Activated T-cell treated with anti-CD3 and anti-CD28 coated beads, Interleukin-2, amount 50 U/mL, for 48 hours (primary cell): ENCODE measurements at regions not wholly inside any gene's neighbourhood (a gene's known extent, or its start where the extent isn't known, plus 50 kb on each side); places are given as distances from the start of the nearest gene placed in this dataset.

ENCODE experiments used
- DNase-seq, 2 experiments: peaks; one replicate each; pipeline ENCODE4 v3.0.0-alpha.2; 2020

DNA sequence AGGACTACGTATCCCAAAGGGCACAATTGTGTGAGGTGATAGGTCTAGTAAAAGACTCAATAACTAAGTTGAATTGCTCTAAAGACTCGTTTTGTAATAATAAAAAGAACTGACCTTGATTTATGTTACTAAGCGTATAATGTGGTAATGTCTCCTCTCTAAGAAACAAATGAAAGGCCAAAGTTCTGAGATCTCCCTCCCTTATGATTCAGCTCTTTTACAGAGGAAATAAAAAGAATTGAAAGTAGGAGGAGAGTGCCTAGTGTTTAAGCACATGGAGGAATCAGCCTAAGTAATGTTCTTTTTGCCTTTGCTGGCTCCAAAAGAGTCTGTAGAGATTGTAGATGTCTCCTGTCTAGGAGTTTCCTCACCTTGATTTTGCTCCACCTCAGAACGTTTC lies 98.0 kb downstream of the ARL4A start:
- no peak for DNase-seq

DNA sequence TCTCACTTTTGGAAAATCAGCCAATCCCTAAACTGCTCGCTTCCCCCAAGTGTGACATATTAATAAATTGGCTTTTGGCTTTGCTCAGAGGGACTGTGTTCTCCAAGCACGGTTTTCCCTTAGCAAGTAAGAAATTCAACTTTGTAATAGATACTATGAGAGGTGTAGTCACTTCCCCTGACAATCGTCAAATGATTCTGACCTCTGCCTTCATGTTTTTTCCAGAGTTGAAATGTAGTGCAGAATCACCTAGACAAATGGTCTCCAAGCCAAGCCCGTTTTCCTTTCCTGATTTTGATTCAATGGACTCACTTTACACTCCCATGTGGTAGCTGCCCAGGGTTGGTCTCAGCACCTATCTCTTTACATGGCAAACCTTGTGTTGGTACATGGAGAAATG lies 99.1 kb downstream of the ARL4A start:
- no peak for DNase-seq

DNA sequence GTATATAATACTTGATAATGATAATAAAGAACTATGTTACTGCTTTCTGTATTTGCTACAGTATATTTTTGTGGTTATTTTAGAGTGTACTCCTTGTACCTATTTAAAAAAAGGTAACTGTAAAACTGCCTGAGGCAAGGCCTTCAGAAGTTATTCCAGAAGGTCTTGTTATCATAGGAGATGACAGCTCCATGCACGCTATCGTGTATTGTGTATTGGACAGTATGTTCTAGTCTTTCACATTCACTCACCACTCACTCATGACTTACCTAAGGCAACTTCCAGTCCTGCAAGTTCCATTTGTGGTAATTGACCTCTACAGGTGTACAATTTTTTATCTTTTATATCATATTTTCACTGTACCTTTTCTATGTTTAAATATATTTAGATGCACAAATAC lies 100.7 kb downstream of the ARL4A start:
- no peak for DNase-seq

DNA sequence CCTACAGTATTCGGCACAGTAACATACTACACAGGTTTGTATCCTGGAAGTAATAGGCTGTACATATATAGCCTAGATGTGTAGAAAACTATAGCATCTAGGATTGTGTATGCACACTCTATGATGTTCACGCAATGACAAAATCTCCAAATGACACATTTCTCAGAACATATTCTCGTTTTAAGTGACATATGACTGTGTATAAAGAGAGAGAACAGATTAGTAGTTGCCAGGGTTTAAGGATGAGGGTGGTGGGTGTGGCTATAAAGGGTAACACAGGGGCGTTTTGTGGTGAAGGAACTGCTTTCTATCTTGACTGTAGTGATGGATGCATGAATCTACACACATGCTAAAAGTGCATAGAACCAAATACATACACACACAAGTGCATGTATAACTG lies 101.2 kb downstream of the ARL4A start:
- no peak for DNase-seq

DNA sequence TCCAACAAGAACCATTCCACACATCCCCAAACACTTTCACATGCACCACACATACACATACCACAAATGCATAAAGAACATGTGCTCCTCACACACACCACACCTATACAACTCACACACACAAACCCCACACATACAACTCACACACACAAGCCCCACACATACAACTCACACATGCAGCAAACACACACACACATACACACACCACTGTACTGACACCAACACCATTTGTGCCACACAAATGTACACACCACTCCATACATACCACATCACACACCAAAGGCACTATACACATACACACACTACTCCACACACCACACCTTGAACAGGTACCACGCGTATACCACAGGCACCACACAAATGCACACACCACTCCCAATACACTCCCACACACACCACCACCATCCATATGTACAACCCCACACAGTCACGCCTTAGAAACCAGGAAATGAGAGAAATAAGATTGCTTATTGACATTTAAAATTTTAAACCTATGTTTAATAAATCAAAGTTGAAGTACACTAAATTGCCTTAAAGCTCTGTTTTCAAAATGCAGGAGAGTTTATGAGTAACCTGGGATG lies 107.4 kb downstream of the ARL4A start:
- no peak for DNase-seq

DNA sequence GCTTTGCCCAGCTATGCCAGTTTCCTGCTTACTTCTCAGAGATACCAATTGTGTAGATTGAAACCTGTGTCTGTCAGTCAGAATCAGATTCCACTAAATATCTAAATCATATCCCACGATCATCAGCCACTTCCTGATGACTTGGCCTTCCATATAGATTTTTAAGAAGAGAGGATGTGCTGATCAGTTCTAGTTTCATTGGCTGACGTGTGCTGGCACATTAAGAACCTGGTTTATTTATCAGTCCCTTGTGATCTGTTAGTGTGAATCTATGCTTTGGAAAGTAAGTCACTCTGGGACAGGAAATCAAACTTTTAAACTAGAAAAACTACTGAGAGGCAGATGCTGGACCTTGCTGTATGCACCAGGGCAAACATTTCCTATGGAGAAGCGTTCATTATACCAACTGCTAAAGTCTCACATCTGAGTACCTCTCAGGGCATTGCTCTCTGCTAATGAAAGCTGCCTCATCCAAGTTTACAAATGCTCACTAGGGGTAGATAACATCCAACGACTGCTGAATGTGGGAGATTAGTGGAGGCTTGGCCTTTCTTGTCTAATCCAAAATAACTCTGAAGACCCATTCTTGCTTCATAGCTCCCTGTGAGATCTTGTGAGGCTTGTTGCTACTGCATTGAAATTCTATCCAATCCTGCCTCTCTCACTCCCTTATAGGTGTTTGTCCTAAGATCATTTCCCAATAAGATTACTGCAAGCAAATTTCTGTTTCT lies 109.1 kb downstream of the ARL4A start:
- no peak for DNase-seq

DNA sequence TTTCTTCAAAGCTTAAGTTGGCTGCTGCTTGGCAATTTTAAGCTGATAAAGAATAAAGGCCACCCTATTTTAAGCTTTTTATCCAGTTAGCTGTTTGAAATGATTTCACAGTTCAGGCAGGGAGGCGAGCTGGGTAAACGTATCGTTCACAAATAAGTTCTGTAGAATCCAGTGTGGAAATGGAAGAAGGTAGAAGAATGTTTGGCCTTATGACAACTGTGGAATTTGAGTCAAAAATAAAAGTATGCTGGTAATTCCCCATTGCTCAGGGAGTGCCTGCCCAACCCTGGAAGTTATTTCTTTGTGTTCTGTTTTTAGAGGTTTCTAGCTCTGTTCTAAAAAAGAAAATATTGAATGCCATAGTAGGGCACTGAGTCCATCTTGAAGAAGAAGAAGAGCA lies 113.1 kb downstream of the ARL4A start:
- no peak for DNase-seq

DNA sequence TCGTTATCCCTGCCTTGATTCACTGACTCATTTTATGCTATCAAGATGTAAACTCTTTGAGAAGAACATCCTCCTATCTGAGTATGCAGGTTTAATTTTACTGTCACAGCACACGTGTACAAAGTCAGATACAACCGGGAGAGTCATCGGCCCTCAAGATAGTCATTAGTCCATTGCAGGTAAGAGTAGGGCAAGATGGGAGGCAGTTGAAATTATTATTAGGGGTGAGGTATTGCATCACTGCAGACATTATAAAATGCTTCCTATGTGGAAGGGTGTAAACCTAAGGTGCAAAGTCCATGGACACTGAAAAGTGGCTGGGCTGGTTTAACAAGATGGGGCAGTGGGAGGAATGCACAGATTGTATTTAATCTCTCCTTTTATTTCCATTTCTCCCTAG lies 113.7 kb downstream of the ARL4A start:
- no peak for DNase-seq

DNA sequence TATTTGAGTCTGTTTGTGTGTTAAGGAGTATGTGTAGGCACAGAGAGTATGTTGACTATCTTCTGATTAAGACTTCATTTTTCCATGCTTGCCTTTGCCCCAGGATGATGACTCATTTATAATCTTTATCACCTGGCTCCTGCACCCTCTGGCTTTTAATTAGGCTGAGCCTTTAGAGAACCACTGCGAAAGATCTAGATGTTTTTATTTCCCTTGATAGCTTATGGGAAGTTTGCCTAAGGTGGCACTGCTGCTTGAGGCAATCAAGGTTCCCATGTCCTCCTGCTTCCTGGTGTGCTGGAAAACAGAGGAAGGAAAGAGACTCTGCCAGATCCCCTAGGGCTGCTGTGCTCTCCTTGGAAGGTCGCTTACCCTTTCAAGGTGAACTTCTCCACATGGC lies 114.6 kb downstream of the ARL4A start:
- no peak for DNase-seq

DNA sequence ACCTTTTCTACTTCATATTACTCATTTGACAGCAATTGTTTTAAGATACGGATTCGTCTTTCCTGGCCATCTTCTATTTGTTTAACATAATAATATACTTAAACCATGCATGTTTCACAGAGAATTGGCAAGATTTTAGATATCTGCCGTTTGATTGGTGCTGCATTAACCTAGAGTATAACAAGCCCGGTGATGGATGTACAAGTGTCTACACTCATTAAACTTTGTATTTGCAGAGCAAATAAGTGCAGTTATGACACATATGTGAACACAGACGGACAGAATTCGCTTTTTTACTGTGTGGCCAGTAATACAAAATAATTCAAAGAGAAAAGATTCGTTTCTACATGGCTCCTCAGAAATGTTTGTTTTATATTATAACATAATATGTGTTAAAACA lies 116.1 kb downstream of the ARL4A start:
- DNase-seq = no peak

DNA sequence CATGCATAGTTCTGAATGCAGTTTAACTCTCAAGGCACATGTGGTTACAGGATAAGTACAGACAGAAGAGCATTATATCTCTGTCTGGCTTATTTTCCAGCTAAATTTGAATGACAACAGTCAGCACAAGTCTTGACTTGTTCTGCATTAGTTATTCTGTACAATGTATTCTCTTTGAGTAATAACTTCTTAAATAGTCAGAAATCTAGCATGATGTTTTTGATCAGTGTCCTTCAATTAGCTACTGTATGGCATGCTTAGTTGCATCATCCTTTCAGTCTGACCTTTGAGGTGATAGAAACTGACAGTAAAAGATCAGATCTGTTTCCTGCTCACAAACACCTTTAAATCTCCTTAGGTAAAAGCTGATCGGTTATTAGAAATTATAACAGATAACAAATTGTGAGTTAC lies 118.1 kb downstream of the ARL4A start:
- no peak for DNase-seq

DNA sequence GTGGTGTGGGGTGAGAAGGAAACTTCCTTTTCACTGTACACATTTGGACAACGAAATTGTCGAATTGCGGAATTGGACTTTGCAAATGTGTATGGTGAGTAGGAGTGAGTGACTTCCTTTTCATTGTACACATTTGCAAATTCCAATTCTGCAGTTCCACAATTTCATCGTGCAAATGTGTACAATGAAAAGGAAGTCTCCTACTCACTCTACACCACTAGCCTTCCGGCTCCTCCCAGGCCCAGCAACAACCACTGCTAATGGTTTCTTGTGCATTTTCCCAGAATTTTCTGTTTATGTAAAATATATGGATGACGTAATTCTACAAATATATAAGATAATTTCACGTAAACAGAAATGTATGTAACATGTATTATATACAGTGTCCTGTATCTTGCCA lies 118.5 kb downstream of the ARL4A start:
- DNase-seq = no peak

DNA sequence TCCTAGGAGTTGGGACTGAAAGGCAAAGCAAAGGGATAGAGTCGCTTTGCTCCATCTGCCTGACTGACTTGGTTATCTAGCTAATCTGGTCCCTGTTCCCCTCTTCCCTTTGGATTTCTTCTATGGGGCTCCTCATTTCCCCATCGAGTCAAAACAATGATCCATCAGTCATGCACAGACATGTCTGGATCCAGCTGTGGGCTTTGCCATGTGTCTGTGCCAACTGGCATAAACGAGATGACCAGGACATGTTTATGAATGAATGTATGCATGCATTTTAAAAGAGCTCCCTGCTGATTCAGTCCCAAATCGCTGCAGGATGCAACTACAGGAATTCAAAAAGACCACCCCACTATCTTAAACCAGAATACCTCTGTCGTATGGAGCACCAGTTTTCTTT lies 122.0 kb downstream of the ARL4A start:
- DNase-seq = no peak

DNA sequence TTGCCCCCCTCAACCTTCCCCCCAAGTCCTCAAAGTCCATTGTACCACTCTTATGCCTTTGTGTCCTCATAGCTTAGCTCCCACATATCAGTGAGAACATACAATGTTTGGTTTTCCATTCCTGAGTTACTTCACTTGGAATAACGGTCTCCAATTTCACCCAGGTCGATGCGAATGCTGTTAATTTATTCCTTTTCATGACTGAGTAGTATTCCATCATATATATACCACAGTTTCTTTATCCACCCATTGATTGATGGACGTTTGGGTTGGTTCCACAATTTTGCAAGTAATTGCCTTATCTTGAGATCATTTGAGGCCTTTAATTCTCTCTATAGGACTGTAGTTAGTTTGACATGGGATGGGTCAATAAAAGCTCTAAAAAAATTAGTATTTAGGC lies 124.7 kb downstream of the ARL4A start:
- DNase-seq = no peak

DNA sequence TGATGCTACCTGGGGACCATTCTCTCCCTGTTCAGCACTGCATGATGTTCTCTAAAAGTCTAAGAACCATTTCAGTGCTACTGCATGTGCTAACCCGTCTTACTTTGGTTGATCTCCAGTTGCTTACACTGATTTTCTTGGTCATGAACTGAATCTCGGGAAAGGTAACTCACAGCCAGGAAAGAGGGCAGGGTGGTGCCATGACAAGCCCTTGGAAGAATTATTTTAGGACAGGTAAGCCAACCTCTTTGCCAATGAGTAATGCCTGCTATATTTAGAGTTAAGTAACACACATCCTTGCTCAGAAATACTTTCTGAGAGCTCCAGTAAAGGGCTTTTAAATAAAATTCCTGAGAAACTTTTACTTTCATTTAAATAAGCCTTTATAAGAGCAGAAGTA lies 126.7 kb downstream of the ARL4A start:
- DNase-seq = no peak

DNA sequence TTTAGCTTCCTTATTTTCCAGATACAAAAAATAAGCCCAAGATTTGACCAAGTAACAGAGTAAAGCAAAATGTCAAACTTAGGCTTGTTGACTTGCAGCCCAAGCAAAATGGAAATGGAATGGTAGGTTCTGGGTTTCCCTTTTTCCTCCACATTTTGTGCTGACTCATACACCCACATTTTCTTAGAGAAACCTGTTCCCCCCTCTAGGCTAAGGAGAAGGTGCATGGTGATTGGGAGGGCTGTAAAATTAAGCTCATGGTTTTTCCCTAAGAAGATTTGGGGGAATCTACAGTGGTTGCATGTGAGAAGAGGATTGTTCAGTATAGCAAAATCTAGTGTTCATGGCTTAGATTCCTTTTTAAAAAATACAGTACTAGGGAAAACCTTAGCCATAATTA lies 127.4 kb downstream of the ARL4A start:
- no peak for DNase-seq

DNA sequence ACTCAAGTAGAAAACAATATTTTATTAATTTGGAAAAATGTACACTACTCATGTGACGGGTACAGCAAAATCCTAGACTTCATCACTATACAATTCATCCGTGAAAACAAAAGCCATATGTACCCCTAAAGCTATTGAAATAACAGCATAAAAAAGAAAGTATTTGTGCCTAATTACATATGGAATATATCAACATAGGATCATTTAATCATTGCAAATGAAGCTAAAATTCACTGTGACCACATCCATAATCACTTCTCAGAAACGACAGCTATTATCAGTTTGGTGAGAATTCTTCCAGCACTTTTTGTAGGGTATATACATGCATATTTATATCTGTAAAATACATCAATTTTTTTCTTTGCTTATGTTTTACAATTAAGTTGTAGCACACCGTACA lies 128.0 kb downstream of the ARL4A start:
- no peak for DNase-seq

DNA sequence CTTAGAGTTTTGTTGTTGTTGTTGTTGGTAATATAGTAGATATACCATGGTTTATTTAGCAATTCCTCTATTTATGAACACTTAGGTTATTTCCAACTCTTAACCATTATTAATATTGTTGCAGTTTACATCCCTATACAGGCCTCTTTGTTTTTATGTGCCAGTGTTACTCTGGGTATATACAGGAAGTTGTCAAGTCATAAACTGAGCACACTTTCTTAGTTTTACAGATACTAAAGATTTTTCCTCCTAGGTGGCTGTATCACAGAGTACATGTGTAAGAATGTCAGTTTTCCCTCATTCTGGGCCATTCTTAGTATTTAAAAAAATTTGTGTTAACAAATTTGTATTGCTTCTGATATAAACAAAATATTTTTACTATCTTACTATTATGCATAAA lies 128.4 kb downstream of the ARL4A start:
- no peak for DNase-seq

DNA sequence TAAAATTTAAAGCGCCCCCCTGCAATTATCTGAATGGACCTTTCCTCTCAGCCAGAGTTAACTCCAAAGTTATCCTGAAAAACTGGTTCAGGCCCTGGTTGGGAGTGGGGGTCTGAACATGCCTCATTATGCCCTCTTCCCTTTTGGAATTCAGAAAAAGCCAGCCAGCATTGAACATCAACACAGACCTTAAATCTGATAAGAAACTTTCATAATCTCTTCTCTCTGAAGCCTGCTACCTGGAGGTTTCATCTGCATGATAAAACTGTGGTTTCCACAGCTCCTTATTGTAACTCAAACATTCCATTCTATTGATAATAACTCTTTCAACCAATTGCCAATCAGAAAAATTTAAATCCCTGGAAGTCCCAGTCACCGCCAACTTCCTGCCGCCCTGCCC lies 133.3 kb downstream of the ARL4A start:
- no peak for DNase-seq

DNA sequence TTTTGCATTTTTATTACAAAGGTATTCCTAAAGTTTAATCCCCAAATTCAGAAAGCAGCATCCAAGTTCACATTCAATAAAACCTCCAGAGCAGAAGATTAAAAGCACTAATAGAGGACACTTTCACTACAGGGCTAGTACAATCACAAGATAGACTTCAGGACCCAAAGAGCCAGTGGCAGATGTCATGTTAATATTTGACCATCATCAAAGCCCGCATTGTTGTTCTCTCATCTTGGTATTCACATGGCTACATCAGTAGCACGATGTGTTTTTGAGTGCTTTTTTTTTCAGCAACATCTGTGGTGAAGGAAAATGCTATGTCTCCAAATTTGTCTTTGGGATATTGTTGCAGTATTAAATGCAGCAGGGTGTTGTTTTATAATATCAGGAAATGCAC lies 134.3 kb downstream of the ARL4A start:
- DNase-seq = no peak

DNA sequence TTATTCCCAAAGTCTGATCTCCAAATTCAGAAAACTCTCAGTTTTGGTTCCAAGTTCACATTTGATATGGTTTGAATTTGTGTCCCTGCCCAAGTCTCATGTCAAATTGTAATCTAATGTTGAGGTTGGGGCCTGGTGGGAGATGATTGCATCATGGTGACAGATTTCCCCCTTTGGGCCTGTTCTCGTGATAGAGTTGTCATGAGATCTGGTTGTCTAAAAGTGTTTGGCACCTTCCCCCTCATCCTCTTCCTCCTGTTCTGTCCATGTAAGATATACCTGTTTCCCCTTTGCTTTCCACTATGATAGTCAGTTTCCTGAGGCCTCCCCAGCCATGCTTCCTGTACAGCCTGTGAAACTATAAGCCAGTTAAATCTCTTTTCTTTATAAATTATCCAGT lies 138.6 kb downstream of the ARL4A start:
- no peak for DNase-seq

DNA sequence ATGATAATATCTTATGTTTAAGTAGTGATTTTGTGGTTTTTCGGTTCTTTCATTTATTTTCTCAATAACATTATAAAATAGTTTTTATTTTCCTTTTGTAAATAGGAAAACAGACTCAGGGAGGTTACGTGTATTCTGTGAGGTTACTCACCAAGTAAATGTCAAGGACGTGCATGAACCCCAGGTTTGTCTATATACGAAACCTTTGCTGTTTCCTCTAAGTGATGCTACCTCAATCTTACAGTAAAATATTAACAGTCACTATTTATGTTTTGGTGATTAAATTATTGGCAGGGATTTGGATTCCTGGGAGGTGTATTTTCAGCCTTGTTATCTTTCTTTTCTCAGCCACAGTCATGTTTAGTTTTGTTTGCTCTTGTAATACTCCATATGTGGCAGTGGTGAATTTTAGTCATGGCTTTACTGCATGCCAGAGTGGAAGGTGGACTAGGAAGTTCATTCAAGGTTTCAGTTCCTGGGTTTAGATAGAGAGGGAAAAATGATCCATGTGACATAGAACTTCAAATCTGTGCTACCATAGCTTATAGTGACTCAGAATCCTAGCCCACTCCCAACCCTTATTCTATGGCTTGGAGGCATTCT lies 139.9 kb downstream of the ARL4A start:
- DNase-seq = no peak

DNA sequence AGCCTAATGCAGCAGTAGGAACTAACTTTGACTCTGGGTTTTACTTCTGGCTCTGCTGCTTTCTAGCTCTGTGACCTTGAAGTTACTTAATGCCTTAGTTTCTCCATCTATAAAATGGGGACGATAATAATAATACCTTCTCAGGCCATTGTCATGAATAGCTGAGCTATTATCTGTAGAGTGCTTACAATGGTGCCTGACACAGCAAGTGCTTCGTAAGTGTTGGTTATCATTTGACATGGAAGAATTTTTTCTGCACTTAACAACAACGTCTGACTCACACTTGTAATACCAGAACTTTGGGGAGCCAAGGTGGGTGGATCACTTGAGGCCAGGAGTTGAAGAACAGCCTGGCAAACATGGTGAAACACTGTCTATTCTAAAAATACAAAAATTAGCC lies 140.5 kb downstream of the ARL4A start:
- no peak for DNase-seq

DNA sequence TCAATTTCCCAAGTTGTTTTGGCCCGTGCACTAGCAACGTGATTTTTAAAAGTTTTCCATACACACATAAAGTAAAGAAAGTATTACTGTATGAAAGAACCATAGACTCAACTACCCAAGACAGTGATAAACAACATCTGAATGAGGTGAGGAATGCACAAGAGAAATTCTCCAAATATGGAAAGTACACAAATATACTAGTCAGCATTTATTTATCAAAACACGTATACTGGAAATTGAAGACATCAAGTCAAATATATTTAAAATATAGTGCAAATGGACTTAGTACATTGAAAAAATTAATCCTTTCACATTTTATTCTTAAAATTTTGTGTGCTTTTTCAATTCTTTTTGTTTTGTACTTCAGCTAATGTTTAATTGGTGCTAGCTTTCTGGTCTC lies 143.6 kb downstream of the ARL4A start:
- DNase-seq = no peak

DNA sequence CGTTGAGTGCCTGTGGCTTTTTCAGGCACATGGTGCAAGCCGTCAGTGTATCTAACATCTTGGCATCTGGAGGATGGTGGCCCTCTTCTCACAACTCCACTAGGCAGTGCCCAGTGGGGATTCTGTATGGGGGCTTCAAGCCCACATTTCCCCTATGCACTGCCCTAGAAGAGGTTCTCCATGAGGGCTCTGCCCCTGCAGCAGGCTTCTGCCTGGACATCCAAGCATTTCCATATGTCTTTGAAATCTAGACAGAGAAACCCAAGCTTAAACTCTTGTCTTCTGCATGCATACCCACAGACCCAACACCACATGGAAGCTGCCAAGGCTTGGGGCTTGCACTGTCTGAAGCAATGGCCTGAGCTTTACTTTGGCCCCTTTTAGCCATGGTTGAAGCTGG lies 146.4 kb downstream of the ARL4A start:
- DNase-seq = no peak
